Keratinocyte (primary cell): ENCODE measurements at regions not wholly inside any gene's neighbourhood (a gene's known extent, or its start where the extent isn't known, plus 50 kb on each side); places are given as distances from the start of the nearest gene placed in this dataset.

ENCODE experiments used
- DNase-seq: peaks from one replicate; pipeline ENCODE4 v3.0.0-alpha.2; 2011; ENCODE audit warnings: low read depth, missing footprints, low spot score
- FAIRE-seq: peaks from 2 replicates; lab custom pipeline; 2011; peaks lifted over from hg19 to GRCh38; lab: Jason Lieb, UNC
- H2AFZ ChIP-seq: 2 replicates; pipeline ENCODE4 v1.6.0; 2012; ENCODE audit warnings: low read length, control low read depth, inconsistent platforms; ENCODE audit not compliant: control insufficient read depth
- H3K27ac ChIP-seq: 2 replicates; pipeline ENCODE4 v1.5.1; 2011; ENCODE audit warnings: low read length; ENCODE audit not compliant: control insufficient read depth, insufficient read depth
- H3K27me3 ChIP-seq: 3 replicates; pipeline ENCODE4 v1.6.0; 2011; ENCODE audit warnings: low read length; ENCODE audit not compliant: control insufficient read depth, insufficient read depth; ENCODE audit errors: extremely low read depth
- H3K36me3 ChIP-seq, 2 experiments: 2 replicates in 1 of 2; 3 replicates in 1 of 2; pipeline ENCODE4 v1.5.1; 2011; ENCODE audit warnings: low read length in 2 of 2, mild to moderate bottlenecking in 1 of 2; ENCODE audit not compliant: control insufficient read depth in 2 of 2, insufficient read depth in 2 of 2; ENCODE audit errors: extremely low read depth in 1 of 2
- H3K4me1 ChIP-seq: 3 replicates; pipeline ENCODE4 v1.5.1; 2011; ENCODE audit warnings: low read length; ENCODE audit not compliant: control insufficient read depth, insufficient read depth; ENCODE audit errors: extremely low read depth
- H3K4me2 ChIP-seq: 3 replicates; pipeline ENCODE4 v1.6.0; 2011; ENCODE audit warnings: low read depth, low read length; ENCODE audit not compliant: control insufficient read depth, insufficient read depth; ENCODE audit errors: extremely low read depth
- H3K4me3 ChIP-seq, 3 experiments: fragments of 200-600 bp in 1 of 3; sonication (generic) in 1 of 3; 2 replicates in 2 of 3; 3 replicates in 1 of 3; pipeline ENCODE4 v1.5.1; 2011 to 2016; ENCODE audit warnings: low read length in 3 of 3, mild to moderate bottlenecking in 3 of 3, control low read depth in 2 of 3, inconsistent platforms in 1 of 3, low read depth in 1 of 3, mixed read lengths in 1 of 3, mixed run types in 1 of 3, moderate library complexity in 1 of 3; ENCODE audit not compliant: control insufficient read depth in 2 of 3, insufficient read depth in 2 of 3; ENCODE audit errors: extremely low read depth in 1 of 3
- H3K79me2 ChIP-seq: 2 replicates; pipeline ENCODE4 v1.6.0; 2012; ENCODE audit warnings: low read length; ENCODE audit not compliant: control insufficient read depth, insufficient read depth
- H3K9ac ChIP-seq: 3 replicates; pipeline ENCODE4 v1.6.0; 2011; ENCODE audit warnings: low read length; ENCODE audit not compliant: control insufficient read depth, insufficient read depth; ENCODE audit errors: extremely low read depth
- H3K9me1 ChIP-seq: 3 replicates; pipeline ENCODE4 v1.6.0; 2011; ENCODE audit warnings: low read length; ENCODE audit not compliant: control insufficient read depth, insufficient read depth; ENCODE audit errors: extremely low read depth
- H3K9me3 ChIP-seq: 2 replicates; pipeline ENCODE4 v1.5.1; 2012; ENCODE audit warnings: low read depth, low read length; ENCODE audit not compliant: control insufficient read depth
- H4K20me1 ChIP-seq: 3 replicates; pipeline ENCODE4 v1.6.0; 2011; ENCODE audit warnings: low read length; ENCODE audit not compliant: control insufficient read depth, insufficient read depth; ENCODE audit errors: extremely low read depth
- EZH2 ChIP-seq: IDR thresholded peaks from one replicate; pipeline ENCODE4 v1.6.1; 2012; ENCODE audit warnings: inconsistent platforms, mild to moderate bottlenecking, low read length, moderate library complexity
- dilution Hi-C: fragments of 300-500 bp; cut with MboI; formaldehyde crosslinking; loops from one replicate; pipeline ENCODE4 v1.7.0; 2020; ENCODE audit warnings: low sequenced_read_pairs; ENCODE audit not compliant: extremely low pct_ligation_motif_present
- TF ChIP-seq, protein P1 (sequence below), 3 experiments: IDR thresholded peaks in 1 of 3; conservative IDR thresholded peaks in 1 of 3; optimal IDR thresholded peaks in 1 of 3; 2 replicates in 2 of 3; 3 replicates in 1 of 3; pipeline versions ENCODE3 to v1.5.1; 2011; ENCODE audit warnings: low read length in 3 of 3, mild to moderate bottlenecking in 3 of 3, moderate library complexity in 2 of 3, control low read depth in 1 of 3, inconsistent platforms in 1 of 3; ENCODE audit not compliant: insufficient read depth in 2 of 3; ENCODE audit errors: extremely low read depth in 1 of 3

- Histone ChIP-seq H3K79me2 (no peaks in the 10 kb centered on the region), H3K27ac (no peak overlapping the region), H3K9me3 (no peaks in the 10 kb centered on the region), H3K9ac (no peak overlapping the region), H4K20me1 (no peaks in the 10 kb centered on the region), H2AFZ (no peak overlapping the region), H3K9me1 (no peaks in the 10 kb centered on the region), H3K36me3 (no peaks in the 10 kb centered on the region), H3K4me2 (no peak overlapping the region), H3K4me1 (no peaks in the 10 kb centered on the region), H3K4me3 (no peak overlapping the region), H3K27me3 (no peaks in the 10 kb centered on the region)
- FAIRE-seq = no peak
- no peak for DNase-seq
- no peak for TF ChIP-seq EZH2
- TF ChIP-seq, protein P1, sequence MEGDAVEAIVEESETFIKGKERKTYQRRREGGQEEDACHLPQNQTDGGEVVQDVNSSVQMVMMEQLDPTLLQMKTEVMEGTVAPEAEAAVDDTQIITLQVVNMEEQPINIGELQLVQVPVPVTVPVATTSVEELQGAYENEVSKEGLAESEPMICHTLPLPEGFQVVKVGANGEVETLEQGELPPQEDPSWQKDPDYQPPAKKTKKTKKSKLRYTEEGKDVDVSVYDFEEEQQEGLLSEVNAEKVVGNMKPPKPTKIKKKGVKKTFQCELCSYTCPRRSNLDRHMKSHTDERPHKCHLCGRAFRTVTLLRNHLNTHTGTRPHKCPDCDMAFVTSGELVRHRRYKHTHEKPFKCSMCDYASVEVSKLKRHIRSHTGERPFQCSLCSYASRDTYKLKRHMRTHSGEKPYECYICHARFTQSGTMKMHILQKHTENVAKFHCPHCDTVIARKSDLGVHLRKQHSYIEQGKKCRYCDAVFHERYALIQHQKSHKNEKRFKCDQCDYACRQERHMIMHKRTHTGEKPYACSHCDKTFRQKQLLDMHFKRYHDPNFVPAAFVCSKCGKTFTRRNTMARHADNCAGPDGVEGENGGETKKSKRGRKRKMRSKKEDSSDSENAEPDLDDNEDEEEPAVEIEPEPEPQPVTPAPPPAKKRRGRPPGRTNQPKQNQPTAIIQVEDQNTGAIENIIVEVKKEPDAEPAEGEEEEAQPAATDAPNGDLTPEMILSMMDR (optimal IDR thresholded peaks at IDR 0.05 in 1 of 3, IDR thresholded peaks at IDR 0.05 in 1 of 3, conservative IDR thresholded peaks at IDR 0.05 in 1 of 3; ENCODE audit: extremely low read depth in 1 of 3, insufficient read depth in 2 of 3, low read length in 3 of 3) = no peak
- dilution Hi-C loops = no loop called here
These were observed 470.4 kb upstream of the USP24 start for GRCh38 chr1:55685560-55685959.

DNA sequence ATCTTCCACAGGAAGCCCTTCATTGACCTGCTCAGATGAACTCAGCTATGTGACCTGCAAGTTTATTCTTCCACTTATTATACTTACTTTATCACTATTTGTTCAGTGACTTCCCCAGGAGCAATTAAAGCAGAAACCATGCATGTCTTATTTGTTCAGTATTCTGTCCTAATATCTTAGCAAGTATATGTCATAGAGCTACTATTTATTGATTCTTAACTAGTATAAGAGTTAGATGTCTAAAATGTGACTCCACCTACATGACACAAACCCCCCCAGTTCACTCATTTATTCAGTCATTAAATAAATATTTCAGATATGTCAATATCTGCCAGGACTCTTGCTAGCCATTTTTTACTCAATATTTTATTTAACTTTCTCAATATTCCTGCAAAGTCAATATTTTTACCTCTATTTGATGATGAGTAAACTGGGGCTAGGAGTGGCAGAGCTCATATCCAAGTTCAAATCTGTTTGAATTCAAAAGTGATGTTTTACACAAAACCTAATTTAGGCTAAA lies 469.0 kb upstream of the USP24 start:
- H2AFZ ChIP-seq = no peak overlapping the region
- no peak for FAIRE-seq
- no peak overlapping the region for H3K4me3 ChIP-seq
- DNase-seq = no peak
- no peak for TF ChIP-seq EZH2
- TF ChIP-seq, protein P1 (optimal IDR thresholded peaks at IDR 0.05 in 1 of 3, IDR thresholded peaks at IDR 0.05 in 1 of 3, conservative IDR thresholded peaks at IDR 0.05 in 1 of 3; ENCODE audit: extremely low read depth in 1 of 3, insufficient read depth in 2 of 3, low read length in 3 of 3) = no peak
- no peak overlapping the region for H3K9ac ChIP-seq
- H3K36me3 ChIP-seq = no peaks in the 10 kb centered on the region
- H3K27me3 ChIP-seq = no peaks in the 10 kb centered on the region
- H3K79me2 ChIP-seq = no peaks in the 10 kb centered on the region
- H3K27ac ChIP-seq = no peak overlapping the region
- H3K9me3 ChIP-seq = no peaks in the 10 kb centered on the region
- H3K4me1 ChIP-seq = no peaks in the 10 kb centered on the region
- no peaks in the 10 kb centered on the region for H4K20me1 ChIP-seq
- dilution Hi-C loops = no loop called here
- H3K4me2 ChIP-seq = no peak overlapping the region
- no peaks in the 10 kb centered on the region for H3K9me1 ChIP-seq
